Skeletal muscle tissue (tissue), 3 donors: ENCODE measurements at regions not wholly inside any gene's neighbourhood (a gene's known extent, or its start where the extent isn't known, plus 50 kb on each side); places are given as distances from the start of the nearest gene placed in this dataset.
"Not testable (repeated sequence)": the region's sequence is repeated elsewhere in the genome, so short reads cannot be mapped to it uniquely, and the experiment has no call there.

Source experiments
- H3K27ac ChIP-seq: one replicate; pipeline ENCODE4 v1.7.0; 2013; ENCODE audit warnings: mild to moderate bottlenecking, low read depth, low read length, inconsistent platforms
- H3K27me3 ChIP-seq, 3 donors: one replicate each; pipeline ENCODE4 v1.7.0; 2013; ENCODE audit warnings: low read length in 3 of 3; ENCODE audit not compliant: control insufficient read depth in 3 of 3, insufficient read depth in 3 of 3
- H3K36me3 ChIP-seq, 3 donors: one replicate each; pipeline ENCODE4 v1.7.0; 2013; ENCODE audit warnings: low read length in 3 of 3; ENCODE audit not compliant: control insufficient read depth in 3 of 3, insufficient read depth in 3 of 3
- H3K4me1 ChIP-seq, 3 donors: one replicate each; pipeline ENCODE4 v1.7.0; 2013; ENCODE audit warnings: low read length in 3 of 3, mild to moderate bottlenecking in 3 of 3; ENCODE audit not compliant: control insufficient read depth in 3 of 3, insufficient read depth in 3 of 3
- H3K4me3 ChIP-seq, 3 donors: one replicate each; pipeline ENCODE4 v1.7.0; 2013; ENCODE audit warnings: low read length in 3 of 3
- H3K9ac ChIP-seq, 3 donors: one replicate each; pipeline ENCODE4 v1.7.0; 2013; ENCODE audit warnings: low read length in 3 of 3, mild to moderate bottlenecking in 3 of 3, moderate library complexity in 2 of 3, low read depth in 1 of 3
- H3K9me3 ChIP-seq, 3 donors: one replicate each; pipeline ENCODE4 v1.7.0; 2013; ENCODE audit warnings: low read length in 3 of 3; ENCODE audit not compliant: control insufficient read depth in 3 of 3
- donor health status: Osteomylitis.

GRCh38 chr1:78203410-78203982 is 157.7 kb downstream of the GIPC2 start:
- H3K27me3 ChIP-seq, H3K4me1 ChIP-seq, H3K4me3 ChIP-seq, H3K36me3 ChIP-seq, H3K9me3 ChIP-seq, H3K27ac ChIP-seq, H3K9ac ChIP-seq: not testable (repeated sequence)

- H3K9me3 ChIP-seq = peaks cover 0 to 5% (median 2%) of the 10 kb centered on the region in 3 donors
- no peak overlapping the region for H3K9ac ChIP-seq
- H3K36me3 ChIP-seq = no peaks in the 10 kb centered on the region
- no peak overlapping the region for H3K27ac ChIP-seq
- no peaks in the 10 kb centered on the region for H3K27me3 ChIP-seq
- H3K4me1 ChIP-seq = no peaks in the 10 kb centered on the region
- no peak overlapping the region for H3K4me3 ChIP-seq
These were observed 164.4 kb downstream of the GIPC2 start for GRCh38 chr1:78210175-78210574.

- peaks cover 0 to 5% (median 2%) of the 10 kb centered on the region in 3 donors for H3K9me3 ChIP-seq
- H3K27ac ChIP-seq = no peak overlapping the region
- no peak overlapping the region for H3K4me3 ChIP-seq
- no peaks in the 10 kb centered on the region for H3K4me1 ChIP-seq
- H3K9ac ChIP-seq = no peak overlapping the region
- H3K36me3 ChIP-seq = no peaks in the 10 kb centered on the region
- no peaks in the 10 kb centered on the region for H3K27me3 ChIP-seq
These were observed 165.8 kb downstream of the GIPC2 start for GRCh38 chr1:78211483-78212092.

- no peak overlapping the region for H3K4me3 ChIP-seq
- no peaks in the 10 kb centered on the region for H3K36me3 ChIP-seq
- no peaks in the 10 kb centered on the region for H3K27me3 ChIP-seq
- no peak overlapping the region for H3K9ac ChIP-seq
- peaks cover 0 to 5% (median 2%) of the 10 kb centered on the region in 3 donors for H3K9me3 ChIP-seq
- H3K27ac ChIP-seq = no peak overlapping the region
- H3K4me1 ChIP-seq = no peaks in the 10 kb centered on the region
These were observed 168.6 kb downstream of the GIPC2 start for GRCh38 chr1:78214334-78214733.

GRCh38 chr1:78222225-78222959 is 176.6 kb downstream of the GIPC2 start:
- no peak overlapping the region for H3K4me3 ChIP-seq
- peaks cover 0 to 2% (median 0%) of the 10 kb centered on the region in 3 donors for H3K9me3 ChIP-seq

GRCh38 chr1:78222960-78223358 is 177.2 kb downstream of the GIPC2 start:
- H3K27ac ChIP-seq = no peak overlapping the region
- H3K9me3 ChIP-seq = peaks cover 0 to 2% (median 0%) of the 10 kb centered on the region in 3 donors
- H3K4me1 ChIP-seq = no peaks in the 10 kb centered on the region
- H3K4me3 ChIP-seq = no peak overlapping the region
- no peaks in the 10 kb centered on the region for H3K36me3 ChIP-seq
- H3K27me3 ChIP-seq = no peaks in the 10 kb centered on the region
- H3K9ac ChIP-seq = no peak overlapping the region

More at GRCh38 chr1:78222225-78222959, 176.6 kb downstream of the GIPC2 start:
- Histone ChIP-seq H3K9ac (no peak overlapping the region), H3K4me1 (no peaks in the 10 kb centered on the region), H3K27ac (no peak overlapping the region), H3K27me3 (no peaks in the 10 kb centered on the region), H3K36me3 (no peaks in the 10 kb centered on the region)

- Histone ChIP-seq H3K27ac (no peak overlapping the region), H3K4me1 (no peaks in the 10 kb centered on the region), H3K4me3 (no peak overlapping the region), H3K9ac (no peak overlapping the region), H3K27me3 (no peaks in the 10 kb centered on the region), H3K36me3 (no peaks in the 10 kb centered on the region), H3K9me3 (peaks cover 0 to 2% (median 0%) of the 10 kb centered on the region in 3 donors)
These were observed 177.8 kb downstream of the GIPC2 start for GRCh38 chr1:78223417-78224215.

- Histone ChIP-seq H3K4me1 (no peaks in the 10 kb centered on the region), H3K27me3 (no peaks in the 10 kb centered on the region), H3K36me3 (no peaks in the 10 kb centered on the region), H3K9me3 (peaks cover 0 to 2% (median 0%) of the 10 kb centered on the region in 3 donors), H3K27ac (no peak overlapping the region), H3K9ac (no peak overlapping the region), H3K4me3 (no peak overlapping the region)
These were observed 178.6 kb downstream of the GIPC2 start for GRCh38 chr1:78224246-78224785.

GRCh38 chr1:78224861-78225552 is 179.2 kb downstream of the GIPC2 start:
- Histone ChIP-seq H3K9ac (no peak overlapping the region), H3K27ac (no peak overlapping the region), H3K27me3 (no peaks in the 10 kb centered on the region), H3K4me3 (no peak overlapping the region), H3K9me3 (peaks cover 0 to 2% (median 0%) of the 10 kb centered on the region in 3 donors), H3K4me1 (no peaks in the 10 kb centered on the region), H3K36me3 (no peaks in the 10 kb centered on the region)
